Mesenchymal stem cell (in vitro differentiated cells and primary cell): ENCODE measurements at regions not wholly inside any gene's neighbourhood (a gene's known extent, or its start where the extent isn't known, plus 50 kb on each side); places are given as distances from the start of the nearest gene placed in this dataset.
A peak's percentile ranks its signal among the peaks of the same experiment; 100 is the strongest.

Experiments used
- DNase-seq: peaks from one replicate; pipeline ENCODE4 v3.0.0-alpha.2; 2013
- H2AFZ ChIP-seq: one replicate; pipeline ENCODE4 v1.6.1; 2013; ENCODE audit warnings: low read depth, mild to moderate bottlenecking, control low read depth, inconsistent platforms, low read length, moderate library complexity
- H2AK5ac ChIP-seq: 2 replicates; pipeline ENCODE4 v1.6.1; 2013; ENCODE audit warnings: low read length, moderate library complexity, mild to moderate bottlenecking, inconsistent platforms; ENCODE audit not compliant: severe bottlenecking
- H2BK120ac ChIP-seq: one replicate; pipeline ENCODE4 v1.6.1; 2013; ENCODE audit warnings: low read depth, mild to moderate bottlenecking, inconsistent platforms, low read length, moderate library complexity
- H2BK12ac ChIP-seq, 2 experiments: one replicate each; pipeline ENCODE4 v1.6.1; 2013; ENCODE audit warnings: inconsistent platforms in 2 of 2, low read length in 2 of 2, mild to moderate bottlenecking in 2 of 2, moderate library complexity in 2 of 2, control low read depth in 1 of 2
- H2BK15ac ChIP-seq: one replicate; pipeline ENCODE4 v1.6.1; 2013; ENCODE audit warnings: mild to moderate bottlenecking, low read depth, inconsistent platforms; ENCODE audit not compliant: poor library complexity, severe bottlenecking
- H2BK5ac ChIP-seq: 2 replicates; pipeline ENCODE4 v1.6.1; 2013; ENCODE audit warnings: low read depth, mild to moderate bottlenecking, low read length, control low read depth, inconsistent platforms; ENCODE audit not compliant: poor library complexity, severe bottlenecking
- H3K14ac ChIP-seq, 2 experiments: one replicate each; pipeline ENCODE4 v1.6.1; 2013; ENCODE audit warnings: inconsistent platforms in 2 of 2, low read length in 2 of 2, control low read depth in 1 of 2, mild to moderate bottlenecking in 1 of 2, moderate library complexity in 1 of 2
- H3K18ac ChIP-seq, 2 experiments: one replicate each; pipeline ENCODE4 v1.6.1; 2013; ENCODE audit warnings: inconsistent platforms in 2 of 2, low read length in 2 of 2, control low read depth in 1 of 2, low read depth in 1 of 2, mild to moderate bottlenecking in 1 of 2
- H3K23ac ChIP-seq, 2 experiments: one replicate each; pipeline ENCODE4 v1.6.1; 2013; ENCODE audit warnings: inconsistent platforms in 2 of 2, low read length in 2 of 2, mild to moderate bottlenecking in 2 of 2, moderate library complexity in 2 of 2, control low read depth in 1 of 2
- H3K27ac ChIP-seq: 2 replicates; pipeline ENCODE4 v1.5.1; 2013; ENCODE audit warnings: mild to moderate bottlenecking, moderate library complexity, low read length, control low read depth, inconsistent platforms; ENCODE audit not compliant: poor library complexity, severe bottlenecking
- H3K27me3 ChIP-seq, 2 experiments: 2 replicates each; pipeline versions ENCODE4 v1.6.1 to v1.7.0; 2013; ENCODE audit warnings: low read length in 2 of 2, mild to moderate bottlenecking in 2 of 2, moderate library complexity in 2 of 2, control low read depth in 1 of 2, inconsistent platforms in 1 of 2; ENCODE audit not compliant: control insufficient read depth in 1 of 2, insufficient read depth in 1 of 2
- H3K36me3 ChIP-seq, 2 experiments: 2 replicates each; pipeline versions ENCODE4 v1.6.1 to v1.7.0; 2013; ENCODE audit warnings: low read length in 2 of 2, control low read depth in 1 of 2, inconsistent platforms in 1 of 2, low read depth in 1 of 2, mild to moderate bottlenecking in 1 of 2; ENCODE audit not compliant: insufficient read depth in 2 of 2, control insufficient read depth in 1 of 2
- H3K4ac ChIP-seq, 2 experiments: one replicate each; pipeline ENCODE4 v1.6.1; 2013; ENCODE audit warnings: inconsistent platforms in 2 of 2, low read length in 2 of 2, mild to moderate bottlenecking in 2 of 2, moderate library complexity in 2 of 2, control low read depth in 1 of 2, low read depth in 1 of 2
- H3K4me1 ChIP-seq: 2 replicates; pipeline ENCODE4 v1.6.1; 2013; ENCODE audit warnings: low read depth, low read length, control low read depth; ENCODE audit not compliant: control insufficient read depth, insufficient read depth
- H3K4me2 ChIP-seq: 2 replicates; pipeline ENCODE4 v1.6.1; 2013; ENCODE audit warnings: low read length, mild to moderate bottlenecking, inconsistent platforms; ENCODE audit not compliant: poor library complexity, severe bottlenecking
- H3K4me3 ChIP-seq, 2 experiments: 2 replicates each; pipeline versions ENCODE4 v1.5.1 to v1.7.0; 2013; ENCODE audit warnings: low read length in 2 of 2, mild to moderate bottlenecking in 2 of 2, control low read depth in 1 of 2, low read depth in 1 of 2; ENCODE audit not compliant: insufficient read depth in 1 of 2
- H3K79me1 ChIP-seq: replicated peaks from 2 replicates; pipeline ENCODE4 v1.6.1; 2013; ENCODE audit warnings: mild to moderate bottlenecking, control low read depth, low read length, inconsistent platforms; ENCODE audit not compliant: poor library complexity, severe bottlenecking
- H3K9ac ChIP-seq: 2 replicates; pipeline ENCODE4 v1.7.0; 2013; ENCODE audit warnings: mild to moderate bottlenecking, low read length, moderate library complexity
- H3K9me3 ChIP-seq: 2 replicates; pipeline ENCODE4 v1.7.0; 2013; ENCODE audit warnings: mild to moderate bottlenecking, low read length; ENCODE audit not compliant: control insufficient read depth
- H4K8ac ChIP-seq: one replicate; pipeline ENCODE4 v1.6.1; 2013; ENCODE audit warnings: inconsistent platforms, mild to moderate bottlenecking, low read length, moderate library complexity
- H4K91ac ChIP-seq: one replicate; pipeline ENCODE4 v1.6.1; 2013; ENCODE audit warnings: mild to moderate bottlenecking, low read length, inconsistent platforms
- WGBS: methylation state at CpG from one replicate; pipeline ENCODE4 v1.1.7; 2013; ENCODE audit warnings: mixed read lengths; 5-methylcytosine and 5-hydroxymethylcytosine counted together

DNA sequence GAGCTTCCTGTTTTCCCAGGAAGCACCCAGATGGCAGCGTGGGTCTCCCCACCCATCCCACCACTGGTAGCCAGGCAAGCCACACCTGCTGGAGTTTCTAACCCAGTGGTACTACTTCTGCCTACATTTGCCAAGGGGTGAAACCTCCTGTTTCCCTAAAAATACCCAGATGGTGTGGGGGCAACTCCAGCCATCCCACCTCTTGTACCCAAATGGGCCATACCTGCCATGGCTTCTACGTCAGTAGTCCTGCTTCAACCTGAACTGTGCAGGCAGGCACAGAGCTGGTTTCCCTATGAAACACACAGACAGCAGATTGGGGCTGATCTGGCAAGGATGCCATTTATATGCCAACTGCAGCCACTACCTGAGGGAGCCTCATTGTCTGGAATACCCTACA is 809.4 kb upstream of the MIR17HG start:
- no peak overlapping the region for H3K14ac ChIP-seq
- no peak overlapping the region for H3K9ac ChIP-seq
- no peak for DNase-seq
- H2BK120ac ChIP-seq = no peak overlapping the region
- peak overlapping the region; percentile 14 for H2AFZ ChIP-seq
- WGBS = 92% methylated on average over 2 of the region's 2 CpGs
- H4K91ac ChIP-seq = no peak overlapping the region
- H3K4me1 ChIP-seq = peaks cover 2% of the 10 kb centered on the region
- peak overlapping the region; percentile 19 for H4K8ac ChIP-seq
- no peaks in the 10 kb centered on the region for H3K9me3 ChIP-seq
- no peak overlapping the region for H3K4me3 ChIP-seq
- no peak overlapping the region for H3K18ac ChIP-seq
- no peak overlapping the region for H3K23ac ChIP-seq
- H3K27ac ChIP-seq = no peak overlapping the region
- no peaks in the 10 kb centered on the region for H3K36me3 ChIP-seq
- H2AK5ac ChIP-seq = no peak overlapping the region
- H2BK15ac ChIP-seq = no peak overlapping the region
- no peak overlapping the region for H3K4ac ChIP-seq
- no peak overlapping the region for H2BK12ac ChIP-seq
- H3K4me2 ChIP-seq = no peak overlapping the region
- no peaks in the 10 kb centered on the region for H3K79me1 ChIP-seq
- H3K27me3 ChIP-seq = no peaks in the 10 kb centered on the region
- no peak overlapping the region for H2BK5ac ChIP-seq

DNA sequence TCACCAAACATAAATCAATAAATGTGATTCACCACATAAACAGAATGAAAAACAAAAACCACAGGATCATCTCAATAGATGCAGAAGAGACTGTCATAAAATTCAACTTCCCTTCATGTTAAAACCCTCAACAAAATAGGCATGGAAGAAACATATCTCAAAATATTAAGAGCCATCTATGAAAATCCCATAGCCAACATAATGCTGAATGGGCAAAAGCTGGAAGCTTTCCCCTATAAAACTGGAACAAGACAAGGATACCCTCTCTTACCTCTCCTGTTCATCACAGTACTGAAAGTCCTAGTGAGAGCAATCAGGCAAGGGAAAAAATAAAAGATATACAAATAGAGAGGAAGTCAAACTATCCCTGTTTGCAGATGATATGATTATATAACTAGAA is 806.1 kb upstream of the MIR17HG start:
- Histone ChIP-seq H3K79me1 (no peaks in the 10 kb centered on the region), H3K4me3 (no peak overlapping the region), H3K18ac (no peak overlapping the region), H3K9ac (no peak overlapping the region), H4K91ac (no peak overlapping the region), H4K8ac (no peak overlapping the region), H2BK5ac (no peak overlapping the region), H3K4ac (no peak overlapping the region), H2AFZ (no peak overlapping the region), H2BK120ac (no peak overlapping the region), H3K23ac (no peak overlapping the region), H3K27me3 (no peaks in the 10 kb centered on the region), H2AK5ac (no peak overlapping the region), H3K36me3 (no peaks in the 10 kb centered on the region), H3K9me3 (no peaks in the 10 kb centered on the region), H3K27ac (no peak overlapping the region), H2BK15ac (no peak overlapping the region), H3K4me2 (no peak overlapping the region), H3K4me1 (peaks cover 5% of the 10 kb centered on the region), H2BK12ac (no peak overlapping the region), H3K14ac (no peak overlapping the region)
- DNase-seq = no peak

DNA sequence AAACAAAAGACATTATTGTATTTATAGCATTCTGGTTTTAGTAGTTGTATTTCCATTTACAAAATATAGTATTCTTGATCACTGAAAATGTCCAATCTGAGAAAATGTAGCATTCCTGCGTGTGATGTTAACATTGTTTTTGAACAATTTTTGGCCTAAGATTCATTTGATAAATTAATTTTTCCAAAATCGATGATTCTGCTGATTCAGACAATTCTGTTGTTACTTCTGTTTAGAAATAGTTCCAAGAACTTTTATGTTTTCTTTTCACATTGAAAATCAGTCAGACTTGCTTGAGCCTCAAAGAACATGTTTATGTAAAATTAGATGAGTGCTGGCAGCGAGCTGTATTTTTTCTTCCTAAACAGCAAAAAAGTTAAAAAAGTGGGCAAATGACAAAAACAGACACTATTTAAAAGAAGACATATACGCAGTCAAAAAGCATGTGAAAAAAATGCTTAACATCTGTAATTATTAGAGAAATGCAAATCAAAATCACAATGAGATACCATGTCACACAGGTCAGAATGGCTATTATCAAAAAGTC is 804.5 kb upstream of the MIR17HG start:
- H3K27ac ChIP-seq = no peak overlapping the region
- H3K4me1 ChIP-seq = peaks cover 5% of the 10 kb centered on the region
- H3K79me1 ChIP-seq = no peaks in the 10 kb centered on the region
- H2AK5ac ChIP-seq = no peak overlapping the region
- H3K36me3 ChIP-seq = no peaks in the 10 kb centered on the region
- H3K9ac ChIP-seq = no peak overlapping the region
- no peak overlapping the region for H3K4ac ChIP-seq
- H3K14ac ChIP-seq = no peak overlapping the region
- WGBS = no CpG with 5 or more reads among the region's 4 CpGs
- H3K4me2 ChIP-seq = no peak overlapping the region
- no peak overlapping the region for H2AFZ ChIP-seq
- H3K4me3 ChIP-seq = no peak overlapping the region
- H3K27me3 ChIP-seq = no peaks in the 10 kb centered on the region
- no peak overlapping the region for H4K8ac ChIP-seq
- H2BK12ac ChIP-seq = no peak overlapping the region
- H3K9me3 ChIP-seq = peaks cover 11% of the 10 kb centered on the region
- no peak overlapping the region for H3K23ac ChIP-seq
- no peak overlapping the region for H4K91ac ChIP-seq
- no peak overlapping the region for H2BK5ac ChIP-seq
- H3K18ac ChIP-seq = no peak overlapping the region
- H2BK120ac ChIP-seq = no peak overlapping the region
- no peak for DNase-seq
- H2BK15ac ChIP-seq = no peak overlapping the region

DNA sequence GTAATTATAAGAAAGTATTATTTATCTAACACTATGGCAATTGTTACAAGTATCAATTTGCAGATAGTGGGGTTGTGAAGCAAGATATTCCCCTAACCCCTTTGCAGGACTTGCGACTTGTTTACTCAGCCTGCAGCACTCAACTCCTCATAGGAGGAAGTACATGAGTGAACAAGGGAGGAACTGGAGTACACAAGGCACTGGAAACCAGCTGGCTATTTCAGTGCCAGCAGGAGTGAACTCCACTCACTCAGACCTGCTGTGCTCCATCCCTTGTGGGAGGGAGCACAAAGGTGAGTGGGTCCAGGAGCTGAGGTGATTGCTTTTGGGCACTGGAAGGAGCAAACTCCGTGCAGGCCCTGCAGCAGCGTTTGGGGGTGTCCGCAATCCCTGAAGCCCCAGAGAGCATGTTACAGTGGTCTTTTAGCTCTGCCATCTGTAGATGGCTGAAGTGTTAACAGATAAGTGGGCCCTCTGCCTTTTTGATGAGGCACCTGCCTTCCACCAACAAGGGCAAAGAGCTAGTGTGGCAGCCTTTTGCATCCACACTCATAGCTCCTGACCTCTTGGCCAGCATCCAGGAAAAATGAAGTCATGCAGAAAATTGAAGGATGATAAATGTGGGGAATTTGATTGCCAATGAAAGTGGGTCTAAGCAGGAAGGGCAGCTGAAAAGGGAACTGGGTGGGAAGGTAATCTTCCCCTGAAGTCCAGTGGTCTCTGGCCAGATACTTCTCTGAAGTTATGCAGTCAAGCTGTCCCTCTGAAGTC is 802.2 kb upstream of the MIR17HG start:
- Histone ChIP-seq H3K4ac (no peak overlapping the region), H3K4me2 (no peak overlapping the region), H2AFZ (no peak overlapping the region), H3K27ac (no peak overlapping the region), H4K91ac (no peak overlapping the region), H2BK5ac (no peak overlapping the region), H3K18ac (no peak overlapping the region), H2AK5ac (no peak overlapping the region), H3K27me3 (no peaks in the 10 kb centered on the region), H3K9ac (no peak overlapping the region), H3K79me1 (no peaks in the 10 kb centered on the region), H3K36me3 (no peaks in the 10 kb centered on the region), H3K23ac (no peak overlapping the region), H3K14ac (peak overlapping the region in 1 of 2 experiments; percentile 26), H2BK120ac (no peak overlapping the region), H3K9me3 (peaks cover 19% of the 10 kb centered on the region), H4K8ac (no peak overlapping the region), H3K4me1 (peaks cover 4% of the 10 kb centered on the region), H2BK12ac (no peak overlapping the region), H2BK15ac (no peak overlapping the region), H3K4me3 (no peak overlapping the region)
- no peak for DNase-seq
- 100% methylated on average over 3 of the region's 4 CpGs for WGBS
